ENCODE measurements at regions not wholly inside any gene's neighbourhood (a gene's known extent, or its start where the extent isn't known, plus 50 kb on each side); places are given as distances from the start of the nearest gene placed in this dataset.

GRCh38 chr5:9888501-9888901, 258.4 kb upstream of the TAS2R1 start:
- TF ChIP-seq CTCF (IDR thresholded peaks at IDR 0.05) (no peak), EZH2phosphoT487 (IDR thresholded peaks at IDR 0.05) (no peak), EZH2 (IDR thresholded peaks at IDR 0.05) (no peak)

Measured in neural progenitor cell (in vitro differentiated cells).